ENCODE measurements at regions not wholly inside any gene's neighbourhood (a gene's known extent, or its start where the extent isn't known, plus 50 kb on each side); places are given as distances from the start of the nearest gene placed in this dataset.

- no peak for DNase-seq
- H3K9me3 ChIP-seq (ENCODE audit: low read length) = no peaks in the 10 kb centered on the region
- peaks cover 3 to 10% of the 10 kb centered on the region in 2 donors for H3K27me3 Mint-ChIP-seq
- CTCF ChIA-PET = no interaction called here
- peaks cover 0 to 7% (median 0%) of the 10 kb centered on the region in 3 donors for H3K4me1 Mint-ChIP-seq
- H3K9me3 Mint-ChIP-seq = peaks cover 0 to 7% (median 2%) of the 10 kb centered on the region in 5 donors
- H3K4me3 Mint-ChIP-seq = no peak overlapping the region
- no peaks in the 10 kb centered on the region for H3K36me3 ChIP-seq (ENCODE audit: insufficient read depth, low read length)
- no peaks in the 10 kb centered on the region for H3K36me3 Mint-ChIP-seq
- H3K27me3 ChIP-seq (ENCODE audit: insufficient read depth, low read length, poor library complexity, severe bottlenecking) = no peaks in the 10 kb centered on the region
- H3K4me3 ChIP-seq (ENCODE audit: low read length) = no peak overlapping the region
- H3K27ac ChIP-seq (ENCODE audit: low read depth, low read length) = no peak overlapping the region
- no peaks in the 10 kb centered on the region for H3K4me1 ChIP-seq (ENCODE audit: insufficient read depth, low read length)
- peak overlapping the region in 1 of 8 donors; percentile 7 for H3K27ac Mint-ChIP-seq
- POLR2A ChIA-PET = no interaction called here
Measured at GRCh38 chr3:66856533-66856932, 141.6 kb upstream of the KBTBD8 start.

GRCh38 chr3:66858656-66859381 lies 139.3 kb upstream of the KBTBD8 start:
- CTCF ChIA-PET = interaction anchor here (0.8 kb wide), 1 partner anchor 8 kb away, joined by 3 read pairs; no protein-coding TSS in a partner anchor
- Histone ChIP-seq H3K27me3 (ENCODE audit: insufficient read depth, low read length, poor library complexity, severe bottlenecking) (no peaks in the 10 kb centered on the region), H3K4me3 (ENCODE audit: low read length) (no peak overlapping the region), H3K9me3 (ENCODE audit: low read length) (no peaks in the 10 kb centered on the region), H3K27ac (ENCODE audit: low read depth, low read length) (no peak overlapping the region), H3K4me1 (ENCODE audit: insufficient read depth, low read length) (no peaks in the 10 kb centered on the region), H3K36me3 (ENCODE audit: insufficient read depth, low read length) (no peaks in the 10 kb centered on the region)
- H3K36me3 Mint-ChIP-seq = no peaks in the 10 kb centered on the region
- peaks cover 3 to 10% of the 10 kb centered on the region in 2 donors for H3K27me3 Mint-ChIP-seq
- POLR2A ChIA-PET = no interaction called here
- H3K4me3 Mint-ChIP-seq = no peak overlapping the region
- peaks cover 0 to 7% (median 2%) of the 10 kb centered on the region in 5 donors for H3K9me3 Mint-ChIP-seq
- DNase-seq = no peak
- H3K27ac Mint-ChIP-seq = no peak overlapping the region
- H3K4me1 Mint-ChIP-seq = peaks cover 0 to 7% (median 0%) of the 10 kb centered on the region in 3 donors

- peaks cover 0 to 3% (median 2%) of the 10 kb centered on the region in 5 donors for H3K9me3 Mint-ChIP-seq
- no peak overlapping the region for H3K4me3 Mint-ChIP-seq
- peaks cover 0 to 7% (median 0%) of the 10 kb centered on the region in 3 donors for H3K4me1 Mint-ChIP-seq
- H3K27ac Mint-ChIP-seq = no peak overlapping the region
- H3K27me3 ChIP-seq (ENCODE audit: insufficient read depth, low read length, poor library complexity, severe bottlenecking) = no peaks in the 10 kb centered on the region
- DNase-seq = no peak
- H3K27ac ChIP-seq (ENCODE audit: low read depth, low read length) = no peak overlapping the region
- POLR2A ChIA-PET = no interaction called here
- H3K36me3 ChIP-seq (ENCODE audit: insufficient read depth, low read length) = no peaks in the 10 kb centered on the region
- H3K27me3 Mint-ChIP-seq = peaks cover 0 to 3% of the 10 kb centered on the region in 2 donors
- H3K36me3 Mint-ChIP-seq = no peaks in the 10 kb centered on the region
- CTCF ChIA-PET = no interaction called here
- H3K4me1 ChIP-seq (ENCODE audit: insufficient read depth, low read length) = no peaks in the 10 kb centered on the region
- no peaks in the 10 kb centered on the region for H3K9me3 ChIP-seq (ENCODE audit: low read length)
- H3K4me3 ChIP-seq (ENCODE audit: low read length) = no peak overlapping the region
Measured at GRCh38 chr3:66860771-66861170, 137.3 kb upstream of the KBTBD8 start.

GRCh38 chr3:66863205-66864111 lies 134.6 kb upstream of the KBTBD8 start:
- CTCF ChIA-PET = no interaction called here
- H3K27me3 ChIP-seq (ENCODE audit: insufficient read depth, low read length, poor library complexity, severe bottlenecking) = no peaks in the 10 kb centered on the region
- H3K4me3 ChIP-seq (ENCODE audit: low read length) = no peak overlapping the region
- H3K36me3 ChIP-seq (ENCODE audit: insufficient read depth, low read length) = no peaks in the 10 kb centered on the region
- H3K4me1 ChIP-seq (ENCODE audit: insufficient read depth, low read length) = no peaks in the 10 kb centered on the region
- no peak overlapping the region for H3K27ac ChIP-seq (ENCODE audit: low read depth, low read length)
- H3K9me3 Mint-ChIP-seq = peaks cover 0 to 3% (median 1%) of the 10 kb centered on the region in 5 donors
- no peaks in the 10 kb centered on the region for H3K9me3 ChIP-seq (ENCODE audit: low read length)
- POLR2A ChIA-PET = no interaction called here
- H3K27ac Mint-ChIP-seq = no peak overlapping the region
- no peaks in the 10 kb centered on the region for H3K36me3 Mint-ChIP-seq
- no peak overlapping the region for H3K4me3 Mint-ChIP-seq
- no peak for DNase-seq
- H3K4me1 Mint-ChIP-seq = no peaks in the 10 kb centered on the region
- peaks cover 3 to 9% of the 10 kb centered on the region in 2 donors for H3K27me3 Mint-ChIP-seq

GRCh38 chr3:66884659-66885058 lies 113.4 kb upstream of the KBTBD8 start:
- H3K36me3 Mint-ChIP-seq = peaks cover 0 to 1% (median 0%) of the 10 kb centered on the region in 3 donors
- H3K4me3 Mint-ChIP-seq = no peak overlapping the region
- H3K4me1 ChIP-seq (ENCODE audit: insufficient read depth, low read length) = no peaks in the 10 kb centered on the region
- no peaks in the 10 kb centered on the region for H3K9me3 ChIP-seq (ENCODE audit: low read length)
- H3K27ac Mint-ChIP-seq = no peak overlapping the region
- DNase-seq = no peak
- no peak overlapping the region for H3K4me3 ChIP-seq (ENCODE audit: low read length)
- no peak overlapping the region for H3K27ac ChIP-seq (ENCODE audit: low read depth, low read length)
- ChIA-PET POLR2A (no interaction called here), CTCF (no interaction called here)
- peaks cover 0 to under 1% (median 0%) of the 10 kb centered on the region in 3 donors for H3K4me1 Mint-ChIP-seq
- H3K36me3 ChIP-seq (ENCODE audit: insufficient read depth, low read length) = no peaks in the 10 kb centered on the region
- no peaks in the 10 kb centered on the region for H3K27me3 ChIP-seq (ENCODE audit: insufficient read depth, low read length, poor library complexity, severe bottlenecking)
- H3K9me3 Mint-ChIP-seq = peaks cover 0 to 9% (median 6%) of the 10 kb centered on the region in 5 donors
- H3K27me3 Mint-ChIP-seq = no peaks in the 10 kb centered on the region

GRCh38 chr3:66885326-66886000 lies 112.6 kb upstream of the KBTBD8 start:
- peaks cover 0 to 9% (median 6%) of the 10 kb centered on the region in 5 donors for H3K9me3 Mint-ChIP-seq
- peaks cover 0 to 4% (median 0%) of the 10 kb centered on the region in 3 donors for H3K36me3 Mint-ChIP-seq
- CTCF ChIA-PET = no interaction called here

GRCh38 chr3:66889750-66890494 lies 108.2 kb upstream of the KBTBD8 start:
- H3K27me3 ChIP-seq (ENCODE audit: insufficient read depth, low read length, poor library complexity, severe bottlenecking) = no peaks in the 10 kb centered on the region
- H3K9me3 ChIP-seq (ENCODE audit: low read length) = no peaks in the 10 kb centered on the region
- no peaks in the 10 kb centered on the region for H3K36me3 ChIP-seq (ENCODE audit: insufficient read depth, low read length)
- H3K4me3 ChIP-seq (ENCODE audit: low read length) = no peak overlapping the region
- H3K27ac ChIP-seq (ENCODE audit: low read depth, low read length) = no peak overlapping the region
- no peak for DNase-seq
- H3K4me1 Mint-ChIP-seq = peaks cover 2 to 8% (median 7%) of the 10 kb centered on the region in 3 donors
- no peak overlapping the region for H3K27ac Mint-ChIP-seq
- peaks cover 0 to 5% (median 2%) of the 10 kb centered on the region in 3 donors for H3K36me3 Mint-ChIP-seq
- no peaks in the 10 kb centered on the region for H3K4me1 ChIP-seq (ENCODE audit: insufficient read depth, low read length)
- peaks cover 0 to 5% of the 10 kb centered on the region in 2 donors for H3K27me3 Mint-ChIP-seq
- POLR2A ChIA-PET = no interaction called here
- H3K9me3 Mint-ChIP-seq = peaks cover 0 to 25% (median 14%) of the 10 kb centered on the region in 5 donors
- CTCF ChIA-PET = no interaction called here
- H3K4me3 Mint-ChIP-seq = peak overlapping the region; percentile 2 to 70 (median 47)

More at GRCh38 chr3:66885326-66886000, 112.6 kb upstream of the KBTBD8 start:
- Mint-ChIP-seq H3K4me3 (no peak overlapping the region), H3K4me1 (peaks cover 2 to 8% (median 4%) of the 10 kb centered on the region in 3 donors), H3K27me3 (no peaks in the 10 kb centered on the region), H3K27ac (no peak overlapping the region)
- no peaks in the 10 kb centered on the region for H3K27me3 ChIP-seq (ENCODE audit: insufficient read depth, low read length, poor library complexity, severe bottlenecking)
- no peak for DNase-seq
- H3K27ac ChIP-seq (ENCODE audit: low read depth, low read length) = no peak overlapping the region
- no peaks in the 10 kb centered on the region for H3K9me3 ChIP-seq (ENCODE audit: low read length)
- POLR2A ChIA-PET = no interaction called here
- H3K36me3 ChIP-seq (ENCODE audit: insufficient read depth, low read length) = no peaks in the 10 kb centered on the region
- no peak overlapping the region for H3K4me3 ChIP-seq (ENCODE audit: low read length)
- H3K4me1 ChIP-seq (ENCODE audit: insufficient read depth, low read length) = no peaks in the 10 kb centered on the region

Data from CD8-positive, alpha-beta memory T cell (primary cell).